ENCODE measurements at regions not wholly inside any gene's neighbourhood (a gene's known extent, or its start where the extent isn't known, plus 50 kb on each side); places are given as distances from the start of the nearest gene placed in this dataset.

GRCh38 chr6:99219788-99220187, 129.7 kb downstream of the FAXC start:
- intact Hi-C loops (cut with micrococcal nuclease) = no loop called here
- ChIA-PET CTCF (interaction anchor here (0.8 kb wide), 1 partner anchor 64 kb away, joined by 3 read pairs; no protein-coding TSS in a partner anchor), POLR2A (no interaction called here)
- Mint-ChIP-seq H3K9me3 (no peaks in the 10 kb centered on the region), H3K4me1 (ENCODE audit: low read depth) (no peaks in the 10 kb centered on the region), H3K4me3 (no peak overlapping the region), H3K27ac (no peak overlapping the region), H3K36me3 (no peaks in the 10 kb centered on the region), H3K27me3 (no peaks in the 10 kb centered on the region)
- DNase-seq = peak; percentile 10

- Mint-ChIP-seq H3K4me1 (ENCODE audit: low read depth) (no peaks in the 10 kb centered on the region), H3K36me3 (no peaks in the 10 kb centered on the region), H3K27ac (no peak overlapping the region), H3K4me3 (no peak overlapping the region), H3K9me3 (no peaks in the 10 kb centered on the region), H3K27me3 (no peaks in the 10 kb centered on the region)
- intact Hi-C loops (cut with micrococcal nuclease) = no loop called here
- DNase-seq = no peak
- CTCF ChIA-PET = no interaction called here
- POLR2A ChIA-PET = no interaction called here
Observed at GRCh38 chr6:99216959-99217358, 132.5 kb downstream of the FAXC start.

- Mint-ChIP-seq H3K9me3 (peaks cover 9% of the 10 kb centered on the region), H3K4me1 (ENCODE audit: low read depth) (no peaks in the 10 kb centered on the region), H3K27ac (no peak overlapping the region), H3K27me3 (peaks cover 4% of the 10 kb centered on the region), H3K36me3 (no peaks in the 10 kb centered on the region), H3K4me3 (no peak overlapping the region)
- POLR2A ChIA-PET = no interaction called here
- DNase-seq = no peak
- CTCF ChIA-PET = no interaction called here
- intact Hi-C loops (cut with micrococcal nuclease) = no loop called here
Observed at GRCh38 chr6:99195986-99196655, 153.4 kb downstream of the FAXC start.

GRCh38 chr6:99192561-99192960, 156.9 kb downstream of the FAXC start:
- peaks cover 6% of the 10 kb centered on the region for H3K4me1 Mint-ChIP-seq (ENCODE audit: low read depth)

GRCh38 chr6:99189823-99190721, 159.4 kb downstream of the FAXC start:
- ChIA-PET CTCF (no interaction called here), POLR2A (no interaction called here)
- DNase-seq = peak; percentile 54
- no peaks in the 10 kb centered on the region for H3K36me3 Mint-ChIP-seq
- H3K27me3 Mint-ChIP-seq = peaks cover 21% of the 10 kb centered on the region
- no peaks in the 10 kb centered on the region for H3K9me3 Mint-ChIP-seq
- no peak overlapping the region for H3K4me3 Mint-ChIP-seq
- intact Hi-C loops (cut with micrococcal nuclease) = loop anchor here (1.0 kb wide), 1 partner anchor 174 kb away; no protein-coding TSS in a partner anchor
- H3K4me1 Mint-ChIP-seq (ENCODE audit: low read depth) = peaks cover 6% of the 10 kb centered on the region
- H3K27ac Mint-ChIP-seq = no peak overlapping the region

More at GRCh38 chr6:99192561-99192960, 156.9 kb downstream of the FAXC start:
- no peaks in the 10 kb centered on the region for H3K36me3 Mint-ChIP-seq
- POLR2A ChIA-PET = no interaction called here
- no peak overlapping the region for H3K4me3 Mint-ChIP-seq
- no peak overlapping the region for H3K27ac Mint-ChIP-seq
- CTCF ChIA-PET = no interaction called here
- no peaks in the 10 kb centered on the region for H3K9me3 Mint-ChIP-seq
- peaks cover 14% of the 10 kb centered on the region for H3K27me3 Mint-ChIP-seq
- intact Hi-C loops (cut with micrococcal nuclease) = no loop called here
- DNase-seq = no peak

- CTCF ChIA-PET = no interaction called here
Observed at GRCh38 chr6:99187429-99187828, 162.0 kb downstream of the FAXC start.

GRCh38 chr6:99186417-99186816, 163.1 kb downstream of the FAXC start:
- Mint-ChIP-seq H3K27me3 (peaks cover 23% of the 10 kb centered on the region), H3K4me3 (no peak overlapping the region), H3K36me3 (no peaks in the 10 kb centered on the region), H3K9me3 (peaks cover 5% of the 10 kb centered on the region), H3K4me1 (ENCODE audit: low read depth) (peaks cover 6% of the 10 kb centered on the region), H3K27ac (no peak overlapping the region)
- ChIA-PET CTCF (no interaction called here), POLR2A (no interaction called here)
- intact Hi-C loops (cut with micrococcal nuclease) = no loop called here
- no peak for DNase-seq

More at GRCh38 chr6:99187429-99187828, 162.0 kb downstream of the FAXC start:
- peaks cover 6% of the 10 kb centered on the region for H3K4me1 Mint-ChIP-seq (ENCODE audit: low read depth)
- POLR2A ChIA-PET = no interaction called here
- H3K36me3 Mint-ChIP-seq = no peaks in the 10 kb centered on the region
- peaks cover 22% of the 10 kb centered on the region for H3K27me3 Mint-ChIP-seq
- no peak for DNase-seq
- H3K27ac Mint-ChIP-seq = no peak overlapping the region
- intact Hi-C loops (cut with micrococcal nuclease) = no loop called here
- no peak overlapping the region for H3K4me3 Mint-ChIP-seq
- H3K9me3 Mint-ChIP-seq = peaks cover 2% of the 10 kb centered on the region

- peaks cover 6% of the 10 kb centered on the region for H3K4me1 Mint-ChIP-seq (ENCODE audit: low read depth)
- H3K36me3 Mint-ChIP-seq = no peaks in the 10 kb centered on the region
- ChIA-PET POLR2A (no interaction called here), CTCF (no interaction called here)
- H3K9me3 Mint-ChIP-seq = peaks cover 11% of the 10 kb centered on the region
- DNase-seq = no peak
- H3K27ac Mint-ChIP-seq = no peak overlapping the region
- H3K27me3 Mint-ChIP-seq = peaks cover 18% of the 10 kb centered on the region
- H3K4me3 Mint-ChIP-seq = no peak overlapping the region
- intact Hi-C loops (cut with micrococcal nuclease) = no loop called here
Observed at GRCh38 chr6:99185525-99185924, 163.9 kb downstream of the FAXC start.

GRCh38 chr6:99184696-99185095, 164.8 kb downstream of the FAXC start:
- H3K27ac Mint-ChIP-seq = no peak overlapping the region
- ChIA-PET POLR2A (no interaction called here), CTCF (no interaction called here)
- DNase-seq = no peak
- intact Hi-C loops (cut with micrococcal nuclease) = no loop called here
- no peaks in the 10 kb centered on the region for H3K4me1 Mint-ChIP-seq (ENCODE audit: low read depth)
- peaks cover 18% of the 10 kb centered on the region for H3K9me3 Mint-ChIP-seq
- peaks cover 14% of the 10 kb centered on the region for H3K27me3 Mint-ChIP-seq
- H3K36me3 Mint-ChIP-seq = no peaks in the 10 kb centered on the region
- H3K4me3 Mint-ChIP-seq = no peak overlapping the region

GRCh38 chr6:99183066-99183465, 166.4 kb downstream of the FAXC start:
- DNase-seq = no peak
- H3K27me3 Mint-ChIP-seq = peaks cover 12% of the 10 kb centered on the region
- H3K4me1 Mint-ChIP-seq (ENCODE audit: low read depth) = no peaks in the 10 kb centered on the region
- H3K36me3 Mint-ChIP-seq = no peaks in the 10 kb centered on the region
- POLR2A ChIA-PET = no interaction called here
- no peak overlapping the region for H3K27ac Mint-ChIP-seq
- intact Hi-C loops (cut with micrococcal nuclease) = no loop called here
- CTCF ChIA-PET = no interaction called here
- no peak overlapping the region for H3K4me3 Mint-ChIP-seq
- peaks cover 18% of the 10 kb centered on the region for H3K9me3 Mint-ChIP-seq

GRCh38 chr6:99181174-99181573, 168.3 kb downstream of the FAXC start:
- intact Hi-C loops (cut with micrococcal nuclease) = no loop called here
- POLR2A ChIA-PET = no interaction called here

GRCh38 chr6:99178168-99178567, 171.3 kb downstream of the FAXC start:
- no peak overlapping the region for H3K4me3 Mint-ChIP-seq
- H3K4me1 Mint-ChIP-seq (ENCODE audit: low read depth) = no peaks in the 10 kb centered on the region
- POLR2A ChIA-PET = no interaction called here
- CTCF ChIA-PET = interaction anchor here (0.6 kb wide), 1 partner anchor 146 kb away, joined by 3 read pairs; no protein-coding TSS in a partner anchor
- no peak overlapping the region for H3K27ac Mint-ChIP-seq
- peaks cover 18% of the 10 kb centered on the region for H3K9me3 Mint-ChIP-seq
- no peak for DNase-seq
- no peaks in the 10 kb centered on the region for H3K36me3 Mint-ChIP-seq
- H3K27me3 Mint-ChIP-seq = peaks cover 2% of the 10 kb centered on the region
- intact Hi-C loops (cut with micrococcal nuclease) = no loop called here

More at GRCh38 chr6:99181174-99181573, 168.3 kb downstream of the FAXC start:
- Mint-ChIP-seq H3K36me3 (no peaks in the 10 kb centered on the region), H3K27me3 (peaks cover 10% of the 10 kb centered on the region), H3K4me1 (ENCODE audit: low read depth) (no peaks in the 10 kb centered on the region), H3K9me3 (peaks cover 18% of the 10 kb centered on the region), H3K27ac (no peak overlapping the region), H3K4me3 (no peak overlapping the region)
- no peak for DNase-seq
- CTCF ChIA-PET = no interaction called here
